ENCODE measurements at regions not wholly inside any gene's neighbourhood (a gene's known extent, or its start where the extent isn't known, plus 50 kb on each side); places are given as distances from the start of the nearest gene placed in this dataset.

GRCh38 chr2:128495996-128496547 lies 177.4 kb upstream of the HS6ST1 start:
- Histone ChIP-seq H4K20me1 (ENCODE audit: control insufficient read depth, extremely low read depth, insufficient read depth, low read length) (no peaks in the 10 kb centered on the region), H3K4me1 (ENCODE audit: control insufficient read depth, extremely low read depth, insufficient read depth, low read length) (no peaks in the 10 kb centered on the region), H3K4me2 (ENCODE audit: extremely low read depth, insufficient read depth, low read length) (no peak overlapping the region), H3K9me3 (ENCODE audit: control insufficient read depth, insufficient read depth, low read depth, low read length) (no peaks in the 10 kb centered on the region), H3K27me3 (ENCODE audit: control insufficient read depth, insufficient read depth, low read length) (no peaks in the 10 kb centered on the region), H2AFZ (ENCODE audit: low read length) (no peak overlapping the region), H3K27ac (ENCODE audit: insufficient read depth, low read length) (no peak overlapping the region), H3K79me2 (ENCODE audit: control insufficient read depth, insufficient read depth, low read length) (no peaks in the 10 kb centered on the region), H3K9ac (ENCODE audit: insufficient read depth, low read length) (no peak overlapping the region), H3K36me3 (ENCODE audit: control insufficient read depth, insufficient read depth, low read length) (no peaks in the 10 kb centered on the region), H3K4me3 (replicated peaks in 1 of 4; ENCODE audit: control extremely low read depth in 1 of 4, insufficient read depth in 1 of 4, low read depth in 3 of 4, low read length in 4 of 4) (no peak overlapping the region)
- DNase-seq (ENCODE audit: low read depth in 2 of 2) = no peak
- TF ChIP-seq, protein P1, sequence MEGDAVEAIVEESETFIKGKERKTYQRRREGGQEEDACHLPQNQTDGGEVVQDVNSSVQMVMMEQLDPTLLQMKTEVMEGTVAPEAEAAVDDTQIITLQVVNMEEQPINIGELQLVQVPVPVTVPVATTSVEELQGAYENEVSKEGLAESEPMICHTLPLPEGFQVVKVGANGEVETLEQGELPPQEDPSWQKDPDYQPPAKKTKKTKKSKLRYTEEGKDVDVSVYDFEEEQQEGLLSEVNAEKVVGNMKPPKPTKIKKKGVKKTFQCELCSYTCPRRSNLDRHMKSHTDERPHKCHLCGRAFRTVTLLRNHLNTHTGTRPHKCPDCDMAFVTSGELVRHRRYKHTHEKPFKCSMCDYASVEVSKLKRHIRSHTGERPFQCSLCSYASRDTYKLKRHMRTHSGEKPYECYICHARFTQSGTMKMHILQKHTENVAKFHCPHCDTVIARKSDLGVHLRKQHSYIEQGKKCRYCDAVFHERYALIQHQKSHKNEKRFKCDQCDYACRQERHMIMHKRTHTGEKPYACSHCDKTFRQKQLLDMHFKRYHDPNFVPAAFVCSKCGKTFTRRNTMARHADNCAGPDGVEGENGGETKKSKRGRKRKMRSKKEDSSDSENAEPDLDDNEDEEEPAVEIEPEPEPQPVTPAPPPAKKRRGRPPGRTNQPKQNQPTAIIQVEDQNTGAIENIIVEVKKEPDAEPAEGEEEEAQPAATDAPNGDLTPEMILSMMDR (conservative IDR thresholded peaks at IDR 0.05 in 1 of 2, IDR thresholded peaks at IDR 0.05 in 1 of 2; ENCODE audit: low read depth in 1 of 2, low read length in 2 of 2) = no peak
- no peak for TF ChIP-seq EZH2 (IDR thresholded peaks at IDR 0.05; ENCODE audit: low read length, missing control alignments)

- TF ChIP-seq, protein P1 (conservative IDR thresholded peaks at IDR 0.05 in 1 of 2, IDR thresholded peaks at IDR 0.05 in 1 of 2; ENCODE audit: low read depth in 1 of 2, low read length in 2 of 2) = no peak
- no peak for TF ChIP-seq EZH2 (IDR thresholded peaks at IDR 0.05; ENCODE audit: low read length, missing control alignments)
- no peaks in the 10 kb centered on the region for H3K4me1 ChIP-seq (ENCODE audit: control insufficient read depth, extremely low read depth, insufficient read depth, low read length)
- no peak for DNase-seq (ENCODE audit: low read depth in 2 of 2)
- no peaks in the 10 kb centered on the region for H3K36me3 ChIP-seq (ENCODE audit: control insufficient read depth, insufficient read depth, low read length)
- H4K20me1 ChIP-seq (ENCODE audit: control insufficient read depth, extremely low read depth, insufficient read depth, low read length) = no peaks in the 10 kb centered on the region
- H3K79me2 ChIP-seq (ENCODE audit: control insufficient read depth, insufficient read depth, low read length) = no peaks in the 10 kb centered on the region
- no peak overlapping the region for H3K27ac ChIP-seq (ENCODE audit: insufficient read depth, low read length)
- H3K4me3 ChIP-seq (replicated peaks in 1 of 4; ENCODE audit: control extremely low read depth in 1 of 4, insufficient read depth in 1 of 4, low read depth in 3 of 4, low read length in 4 of 4) = no peak overlapping the region
- no peaks in the 10 kb centered on the region for H3K27me3 ChIP-seq (ENCODE audit: control insufficient read depth, insufficient read depth, low read length)
- H3K4me2 ChIP-seq (ENCODE audit: extremely low read depth, insufficient read depth, low read length) = no peak overlapping the region
- no peak overlapping the region for H3K9ac ChIP-seq (ENCODE audit: insufficient read depth, low read length)
- H2AFZ ChIP-seq (ENCODE audit: low read length) = no peak overlapping the region
- no peaks in the 10 kb centered on the region for H3K9me3 ChIP-seq (ENCODE audit: control insufficient read depth, insufficient read depth, low read depth, low read length)
These were observed 178.0 kb upstream of the HS6ST1 start for GRCh38 chr2:128496700-128497099.

DNA sequence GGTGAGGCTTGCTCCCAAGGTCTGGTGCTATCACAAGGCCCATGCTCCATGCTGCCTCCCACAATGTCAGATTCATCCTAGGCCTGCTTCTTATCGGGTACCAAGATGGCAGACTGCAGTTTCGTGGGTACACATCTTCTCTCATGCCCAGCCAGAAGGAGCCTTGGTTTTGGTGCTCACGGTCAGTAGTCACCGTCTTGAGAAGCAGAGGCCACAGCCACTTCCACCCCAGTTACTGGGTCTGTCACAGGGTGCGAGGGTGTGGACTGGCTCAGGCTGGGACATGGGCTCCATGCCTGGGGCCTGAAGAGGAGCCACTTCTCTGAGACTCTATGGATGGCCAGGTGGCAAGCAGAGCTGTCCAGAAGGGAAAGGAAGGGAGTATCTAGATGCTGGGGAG lies 178.8 kb upstream of the HS6ST1 start:
- no peak overlapping the region for H2AFZ ChIP-seq (ENCODE audit: low read length)
- no peaks in the 10 kb centered on the region for H3K4me1 ChIP-seq (ENCODE audit: control insufficient read depth, extremely low read depth, insufficient read depth, low read length)
- H3K27ac ChIP-seq (ENCODE audit: insufficient read depth, low read length) = no peak overlapping the region
- DNase-seq (ENCODE audit: low read depth in 2 of 2) = no peak
- no peaks in the 10 kb centered on the region for H4K20me1 ChIP-seq (ENCODE audit: control insufficient read depth, extremely low read depth, insufficient read depth, low read length)
- TF ChIP-seq EZH2 (IDR thresholded peaks at IDR 0.05; ENCODE audit: low read length, missing control alignments) = no peak
- TF ChIP-seq, protein P1 (conservative IDR thresholded peaks at IDR 0.05 in 1 of 2, IDR thresholded peaks at IDR 0.05 in 1 of 2; ENCODE audit: low read depth in 1 of 2, low read length in 2 of 2) = no peak
- no peak overlapping the region for H3K4me2 ChIP-seq (ENCODE audit: extremely low read depth, insufficient read depth, low read length)
- no peak overlapping the region for H3K4me3 ChIP-seq (replicated peaks in 1 of 4; ENCODE audit: control extremely low read depth in 1 of 4, insufficient read depth in 1 of 4, low read depth in 3 of 4, low read length in 4 of 4)
- H3K9me3 ChIP-seq (ENCODE audit: control insufficient read depth, insufficient read depth, low read depth, low read length) = no peaks in the 10 kb centered on the region
- no peaks in the 10 kb centered on the region for H3K27me3 ChIP-seq (ENCODE audit: control insufficient read depth, insufficient read depth, low read length)
- no peaks in the 10 kb centered on the region for H3K36me3 ChIP-seq (ENCODE audit: control insufficient read depth, insufficient read depth, low read length)
- H3K79me2 ChIP-seq (ENCODE audit: control insufficient read depth, insufficient read depth, low read length) = no peaks in the 10 kb centered on the region
- no peak overlapping the region for H3K9ac ChIP-seq (ENCODE audit: insufficient read depth, low read length)
